GM18907 (cell line): ENCODE measurements at regions not wholly inside any gene's neighbourhood (a gene's known extent, or its start where the extent isn't known, plus 50 kb on each side); places are given as distances from the start of the nearest gene placed in this dataset.
"Not testable (repeated sequence)": the region's sequence is repeated elsewhere in the genome, so short reads cannot be mapped to it uniquely, and the experiment has no call there.

Experiments
- ATAC-seq: cut with Tn5 transposase; IDR thresholded peaks from one replicate; pipeline ENCODE4 v1.9.1; 2021; ENCODE audit warnings: mild to moderate bottlenecking, moderate library complexity; ENCODE audit not compliant: unreplicated experiment

GRCh38 chr5:19240170-19240569 is 747.8 kb downstream of the CDH18 start:
- ATAC-seq, result no peak

- no peak for ATAC-seq
These were observed 746.3 kb downstream of the CDH18 start for GRCh38 chr5:19241690-19242089.

GRCh38 chr5:19246191-19246590 is 741.8 kb downstream of the CDH18 start:
- not testable (repeated sequence) for ATAC-seq

GRCh38 chr5:19247302-19247701 is 740.7 kb downstream of the CDH18 start:
- ATAC-seq, result no peak

GRCh38 chr5:19256036-19256435 is 732.0 kb downstream of the CDH18 start:
- ATAC-seq, result no peak

GRCh38 chr5:19258686-19259085 is 729.3 kb downstream of the CDH18 start:
- ATAC-seq, result no peak

- ATAC-seq, result no peak
These were observed 726.1 kb downstream of the CDH18 start for GRCh38 chr5:19261879-19262278.

- ATAC-seq, result no peak
These were observed 723.2 kb downstream of the CDH18 start for GRCh38 chr5:19264821-19265220.

GRCh38 chr5:19266791-19267190 is 721.2 kb downstream of the CDH18 start:
- no peak for ATAC-seq

- ATAC-seq, result no peak
These were observed 717.8 kb downstream of the CDH18 start for GRCh38 chr5:19270153-19270552.

GRCh38 chr5:19274578-19274977 is 713.4 kb downstream of the CDH18 start:
- no peak for ATAC-seq

- ATAC-seq, result no peak
These were observed 702.7 kb downstream of the CDH18 start for GRCh38 chr5:19285286-19285685.

- not testable (repeated sequence) for ATAC-seq
These were observed 700.3 kb downstream of the CDH18 start for GRCh38 chr5:19287548-19288277.

GRCh38 chr5:19288311-19288710 is 699.7 kb downstream of the CDH18 start:
- ATAC-seq, result not testable (repeated sequence)

GRCh38 chr5:19297934-19298333 is 690.1 kb downstream of the CDH18 start:
- ATAC-seq, result no peak

GRCh38 chr5:19301271-19301670 is 686.7 kb downstream of the CDH18 start:
- no peak for ATAC-seq

GRCh38 chr5:19314840-19315239 is 673.2 kb downstream of the CDH18 start:
- ATAC-seq, result no peak

- ATAC-seq, result no peak
These were observed 668.7 kb downstream of the CDH18 start for GRCh38 chr5:19319252-19319651.

- ATAC-seq, result no peak
These were observed 665.1 kb downstream of the CDH18 start for GRCh38 chr5:19322716-19323485.

- no peak for ATAC-seq
These were observed 653.7 kb downstream of the CDH18 start for GRCh38 chr5:19334278-19334677.

GRCh38 chr5:19342942-19343341 is 645.1 kb downstream of the CDH18 start:
- ATAC-seq, result no peak

GRCh38 chr5:19352120-19352519 is 635.9 kb downstream of the CDH18 start:
- ATAC-seq, result no peak
